GM18526 (cell line): ENCODE measurements at regions not wholly inside any gene's neighbourhood (a gene's known extent, or its start where the extent isn't known, plus 50 kb on each side); places are given as distances from the start of the nearest gene placed in this dataset.

ENCODE experiments used
- POLR2A ChIP-seq: IDR thresholded peaks from 3 replicates; pipeline ENCODE4 v1.6.1; 2011; ENCODE audit not compliant: insufficient read length; ENCODE audit errors: extremely low read depth

- TF ChIP-seq POLR2A: no peak
These were observed 54.2 kb upstream of the ANKRD1 start for GRCh38 chr10:90975096-90975495.

GRCh38 chr10:90977162-90977854, 56.4 kb upstream of the ANKRD1 start:
- no peak for TF ChIP-seq POLR2A

GRCh38 chr10:90977855-90978486, 57.1 kb upstream of the ANKRD1 start:
- no peak for TF ChIP-seq POLR2A

GRCh38 chr10:90982406-90983008, 61.6 kb upstream of the ANKRD1 start:
- no peak for TF ChIP-seq POLR2A

DNA sequence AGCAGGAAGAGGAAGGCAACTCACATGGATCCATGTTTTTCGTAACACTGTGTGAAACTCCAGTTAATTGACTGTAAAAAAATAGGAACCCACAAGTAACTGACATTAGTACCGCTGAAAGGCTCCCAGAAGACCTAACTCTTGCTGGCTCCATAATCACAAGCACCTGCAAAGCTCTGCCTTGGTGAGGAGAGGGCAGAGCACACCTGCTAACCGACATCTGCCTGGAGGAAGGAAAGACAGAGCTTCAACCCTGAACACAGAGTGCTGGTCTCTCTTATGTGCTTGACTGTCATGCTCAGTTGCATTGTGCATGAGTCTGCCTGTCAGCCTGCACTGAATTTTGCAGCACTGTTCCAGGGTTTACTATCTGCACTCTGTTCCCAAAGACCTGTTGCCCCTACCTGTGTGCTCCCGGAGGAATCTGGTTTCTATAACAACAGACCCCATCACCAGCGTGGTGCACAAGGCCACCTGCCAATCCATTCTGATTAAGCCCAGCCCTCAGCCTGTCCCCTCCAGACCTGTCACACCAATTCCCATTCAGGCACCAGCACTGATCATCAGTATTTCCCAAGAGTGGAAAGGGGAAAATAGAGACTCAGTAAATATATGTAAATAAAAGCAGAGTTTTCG, 63.1 kb upstream of the ANKRD1 start:
- TF ChIP-seq POLR2A: no peak

DNA sequence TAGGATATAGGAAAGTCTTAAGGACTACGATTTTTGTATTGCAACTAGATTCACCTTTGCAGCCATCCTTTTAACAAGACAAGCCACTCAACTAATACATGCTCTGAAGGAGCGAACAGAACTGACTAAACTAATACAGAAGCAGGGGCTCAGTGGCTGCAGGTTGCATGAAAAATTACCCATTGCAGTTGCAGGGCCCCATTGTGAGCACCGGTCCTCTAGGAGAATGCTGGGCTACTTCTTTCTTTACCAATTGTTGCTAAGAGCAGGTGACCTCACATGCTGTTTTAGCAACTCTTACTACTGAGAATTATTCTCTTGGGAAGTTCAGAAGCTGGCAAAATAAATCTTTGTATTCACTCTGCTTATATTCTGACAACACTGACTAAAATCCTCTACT, 64.0 kb upstream of the ANKRD1 start:
- no peak for TF ChIP-seq POLR2A

GRCh38 chr10:90985321-90985933, 64.5 kb upstream of the ANKRD1 start:
- no peak for TF ChIP-seq POLR2A

DNA sequence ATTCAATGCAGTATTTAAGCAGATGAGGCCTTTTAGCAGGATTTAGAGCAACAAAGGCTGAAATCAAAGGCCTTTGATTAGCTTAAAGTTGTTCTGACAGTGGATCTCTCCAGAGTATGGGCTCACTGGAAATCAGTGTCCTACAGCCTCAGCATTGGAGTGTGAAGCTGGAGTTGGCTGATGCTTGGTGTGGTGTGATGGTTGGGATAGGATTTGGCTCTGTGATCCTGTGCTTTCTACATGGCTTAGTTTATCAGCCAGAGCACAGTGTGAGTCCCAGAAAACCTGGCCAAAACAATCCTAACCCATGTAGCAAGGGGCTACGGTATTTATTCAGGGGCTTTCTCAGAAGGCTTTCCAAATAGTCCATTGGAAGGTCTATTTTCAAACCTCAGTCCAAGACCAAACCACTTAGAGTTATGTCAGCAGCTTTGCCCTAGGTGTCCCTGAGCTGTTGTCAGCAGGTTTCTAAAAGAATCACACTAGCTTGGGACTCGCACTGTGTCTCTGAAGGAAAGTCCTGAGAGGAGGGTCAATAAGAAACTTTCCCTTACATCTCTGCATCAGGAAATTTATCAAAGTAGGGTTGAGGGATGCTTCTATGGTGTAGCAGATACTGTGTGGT, 65.4 kb upstream of the ANKRD1 start:
- TF ChIP-seq POLR2A: no peak

- no peak for TF ChIP-seq POLR2A
These were observed 66.0 kb upstream of the ANKRD1 start for GRCh38 chr10:90986870-90987269.

GRCh38 chr10:90987383-90987782, 66.5 kb upstream of the ANKRD1 start:
- no peak for TF ChIP-seq POLR2A

DNA sequence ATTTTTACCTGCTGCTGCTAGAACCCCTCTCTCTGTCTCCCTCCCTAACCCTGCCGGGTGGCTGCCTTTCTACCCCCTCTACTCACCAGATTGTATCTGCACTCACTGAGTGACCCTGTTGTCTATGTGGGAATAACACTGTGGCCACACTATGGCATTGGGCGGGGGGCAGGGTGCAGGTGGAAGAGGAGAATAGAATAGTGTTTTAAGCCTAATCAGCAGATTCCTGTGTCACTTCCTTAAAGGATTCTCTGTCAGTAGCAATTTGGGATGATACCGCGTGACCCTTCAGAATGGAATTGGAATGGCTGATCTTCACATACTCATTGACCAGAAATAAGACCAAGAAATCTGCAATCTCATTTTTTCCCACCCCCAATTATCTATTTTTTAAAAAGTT, 67.1 kb upstream of the ANKRD1 start:
- TF ChIP-seq POLR2A: no peak

DNA sequence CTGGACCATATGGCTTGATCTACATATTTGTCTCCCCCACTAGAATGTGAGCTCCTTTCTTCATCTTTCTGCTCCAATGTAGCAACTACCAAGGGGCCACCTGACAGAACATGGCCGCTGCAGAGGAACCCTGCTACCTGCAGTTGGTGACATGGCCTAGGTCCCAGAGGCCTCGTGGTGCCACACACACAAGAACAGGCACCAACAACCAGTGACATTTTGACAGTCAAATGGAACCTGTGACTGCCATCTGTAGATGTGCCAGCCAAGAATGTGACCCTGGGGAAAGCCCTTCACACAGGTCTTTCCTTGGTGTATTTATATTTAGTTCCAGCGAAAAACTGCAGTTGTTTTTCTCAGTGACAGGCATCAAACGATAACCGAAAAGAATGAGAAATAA, 67.9 kb upstream of the ANKRD1 start:
- TF ChIP-seq POLR2A: no peak

DNA sequence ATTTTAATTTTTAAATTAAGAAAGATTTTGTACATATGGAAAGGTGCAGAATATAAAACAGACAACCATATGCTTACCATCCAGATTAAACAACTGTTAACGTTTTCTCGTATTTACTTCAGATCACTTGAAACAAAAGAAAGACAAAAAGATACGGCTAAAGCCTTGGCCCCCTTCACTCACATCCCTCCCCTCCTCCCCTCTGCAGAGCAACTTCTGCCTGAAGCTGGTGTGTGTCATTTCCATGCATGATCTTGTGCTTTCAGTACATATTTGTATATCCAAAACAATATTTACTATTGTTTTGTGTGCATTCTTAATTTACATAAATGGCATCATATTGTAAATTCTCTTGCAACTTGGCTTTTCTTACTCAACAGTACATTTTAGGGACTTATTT, 68.5 kb upstream of the ANKRD1 start:
- TF ChIP-seq POLR2A: no peak

- TF ChIP-seq POLR2A: no peak
These were observed 71.6 kb upstream of the ANKRD1 start for GRCh38 chr10:90992462-90992861.

DNA sequence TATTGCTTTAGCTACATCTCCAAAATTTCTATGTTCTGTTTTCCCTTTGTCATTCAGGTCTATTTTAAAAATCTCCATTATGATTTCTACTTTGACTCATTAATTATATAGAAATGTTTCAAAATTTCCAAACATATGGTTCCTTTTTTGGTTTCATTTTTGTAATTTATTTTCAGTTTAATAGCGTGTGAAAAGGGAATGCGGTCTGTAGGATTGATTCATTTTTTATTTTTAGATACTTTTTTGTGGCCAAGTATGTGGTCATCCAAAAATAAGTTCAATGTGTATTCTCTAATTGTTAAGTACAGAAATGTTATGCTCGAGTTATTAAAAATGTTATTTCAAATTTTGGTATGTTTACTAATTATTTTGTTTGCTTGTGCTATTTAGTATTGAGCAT, 72.5 kb upstream of the ANKRD1 start:
- no peak for TF ChIP-seq POLR2A
